ENCODE measurements at regions not wholly inside any gene's neighbourhood (a gene's known extent, or its start where the extent isn't known, plus 50 kb on each side); places are given as distances from the start of the nearest gene placed in this dataset.
"Not testable (repeated sequence)": the region's sequence is repeated elsewhere in the genome, so short reads cannot be mapped to it uniquely, and the experiment has no call there.

DNA sequence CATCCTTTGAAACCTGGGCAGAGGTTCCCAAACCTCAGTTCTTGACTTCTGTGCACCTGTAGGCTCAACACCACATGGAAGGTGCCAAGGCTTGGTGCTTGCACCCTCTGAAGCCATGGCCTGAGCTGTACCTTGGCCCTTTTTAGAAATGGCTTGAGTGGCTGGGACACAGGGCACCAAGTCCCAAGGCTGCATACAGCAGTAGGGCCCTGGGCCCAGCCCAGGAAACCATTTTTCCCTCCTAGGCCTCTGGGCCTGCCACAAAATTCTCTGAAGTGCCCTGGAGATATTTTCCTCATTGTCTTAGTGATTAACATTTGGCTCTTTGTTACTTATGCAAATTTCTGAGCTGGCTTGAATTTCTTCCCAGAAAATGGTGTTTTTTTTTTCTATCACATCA, 65.6 kb upstream of the ACTRT2 start:
- H3K4me3 ChIP-seq (ENCODE audit: low read depth, low read length), result no peak overlapping the region
- no peak for DNase-seq (ENCODE audit: low read depth)
- TF ChIP-seq MYC (IDR thresholded peaks at IDR 0.05; ENCODE audit: low read depth, low read length) (no peak), MAX (IDR thresholded peaks at IDR 0.05; ENCODE audit: low read depth, low read length) (no peak), POLR2A (IDR thresholded peaks at IDR 0.05; ENCODE audit: extremely low read depth, insufficient read length) (no peak)
- TF ChIP-seq, protein P1, sequence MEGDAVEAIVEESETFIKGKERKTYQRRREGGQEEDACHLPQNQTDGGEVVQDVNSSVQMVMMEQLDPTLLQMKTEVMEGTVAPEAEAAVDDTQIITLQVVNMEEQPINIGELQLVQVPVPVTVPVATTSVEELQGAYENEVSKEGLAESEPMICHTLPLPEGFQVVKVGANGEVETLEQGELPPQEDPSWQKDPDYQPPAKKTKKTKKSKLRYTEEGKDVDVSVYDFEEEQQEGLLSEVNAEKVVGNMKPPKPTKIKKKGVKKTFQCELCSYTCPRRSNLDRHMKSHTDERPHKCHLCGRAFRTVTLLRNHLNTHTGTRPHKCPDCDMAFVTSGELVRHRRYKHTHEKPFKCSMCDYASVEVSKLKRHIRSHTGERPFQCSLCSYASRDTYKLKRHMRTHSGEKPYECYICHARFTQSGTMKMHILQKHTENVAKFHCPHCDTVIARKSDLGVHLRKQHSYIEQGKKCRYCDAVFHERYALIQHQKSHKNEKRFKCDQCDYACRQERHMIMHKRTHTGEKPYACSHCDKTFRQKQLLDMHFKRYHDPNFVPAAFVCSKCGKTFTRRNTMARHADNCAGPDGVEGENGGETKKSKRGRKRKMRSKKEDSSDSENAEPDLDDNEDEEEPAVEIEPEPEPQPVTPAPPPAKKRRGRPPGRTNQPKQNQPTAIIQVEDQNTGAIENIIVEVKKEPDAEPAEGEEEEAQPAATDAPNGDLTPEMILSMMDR (IDR thresholded peaks at IDR 0.05; ENCODE audit: low read depth, low read length), result no peak

DNA sequence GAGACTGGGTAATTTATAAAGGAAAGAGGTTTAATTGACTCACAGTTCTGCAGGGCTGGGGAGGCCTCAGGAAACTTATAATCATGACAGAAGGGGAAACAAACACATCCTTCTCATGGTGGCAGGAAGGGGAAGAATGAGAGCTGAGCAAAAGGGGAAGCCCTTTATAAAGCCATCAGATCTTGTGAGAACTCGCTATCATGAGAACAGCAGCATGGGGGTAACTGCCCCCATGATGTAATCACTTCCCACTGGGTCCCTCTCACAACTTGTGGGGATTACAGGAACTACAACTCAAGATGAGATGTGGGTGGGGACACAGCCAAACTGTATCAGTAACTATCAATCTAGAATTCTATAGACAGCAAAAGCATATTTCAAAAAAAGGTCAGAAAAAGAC, 64.7 kb upstream of the ACTRT2 start:
- TF ChIP-seq MAX (IDR thresholded peaks at IDR 0.05; ENCODE audit: low read depth, low read length) (no peak), POLR2A (IDR thresholded peaks at IDR 0.05; ENCODE audit: extremely low read depth, insufficient read length) (no peak), MYC (IDR thresholded peaks at IDR 0.05; ENCODE audit: low read depth, low read length) (no peak)
- TF ChIP-seq, protein P1 (IDR thresholded peaks at IDR 0.05; ENCODE audit: low read depth, low read length), result no peak
- H3K4me3 ChIP-seq (ENCODE audit: low read depth, low read length), result no peak overlapping the region
- DNase-seq (ENCODE audit: low read depth), result no peak

DNA sequence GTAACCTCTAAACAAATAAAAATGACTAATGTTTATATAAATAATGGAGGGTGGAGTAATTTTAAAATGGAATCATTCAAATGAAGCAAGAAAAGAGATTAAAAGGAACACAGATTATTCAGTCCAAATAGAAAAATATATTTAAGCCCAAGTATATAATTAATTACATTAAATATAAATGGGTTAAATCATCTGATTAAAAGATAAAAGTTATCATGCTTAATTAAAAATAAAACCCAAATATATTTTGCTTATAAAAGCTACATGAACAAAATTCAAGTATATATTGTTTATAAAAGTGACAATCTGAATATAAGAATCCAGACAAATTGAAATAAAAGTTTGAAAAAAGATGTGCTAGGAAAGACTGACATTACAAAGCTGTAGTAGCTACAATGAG, 63.9 kb upstream of the ACTRT2 start:
- TF ChIP-seq POLR2A (IDR thresholded peaks at IDR 0.05; ENCODE audit: extremely low read depth, insufficient read length) (no peak), MAX (IDR thresholded peaks at IDR 0.05; ENCODE audit: low read depth, low read length) (no peak), MYC (IDR thresholded peaks at IDR 0.05; ENCODE audit: low read depth, low read length) (no peak)
- TF ChIP-seq, protein P1 (IDR thresholded peaks at IDR 0.05; ENCODE audit: low read depth, low read length), result no peak
- DNase-seq (ENCODE audit: low read depth), result no peak
- no peak overlapping the region for H3K4me3 ChIP-seq (ENCODE audit: low read depth, low read length)

DNA sequence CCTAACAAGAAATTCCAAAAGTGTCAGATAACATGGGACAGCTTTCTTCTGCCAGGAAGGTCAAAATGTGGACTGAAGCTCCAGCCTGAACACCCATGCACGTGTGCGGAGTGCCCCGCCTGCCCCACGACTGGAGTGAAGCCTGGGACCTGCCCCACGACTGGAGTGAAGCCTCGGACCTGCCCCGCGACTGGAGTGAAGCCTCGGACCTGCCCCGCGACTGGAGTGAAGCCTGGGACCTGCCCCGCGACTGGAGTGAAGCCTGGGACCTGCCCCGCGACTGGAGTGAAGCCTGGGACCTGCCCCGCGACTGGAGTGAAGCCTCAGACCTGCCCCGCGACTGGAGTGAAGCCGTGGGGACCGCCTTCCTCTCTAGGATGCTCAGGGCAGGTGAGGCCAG, 61.4 kb upstream of the ACTRT2 start:
- not testable (repeated sequence) for H3K4me3 ChIP-seq (ENCODE audit: low read depth, low read length); DNase-seq (ENCODE audit: low read depth)

DNA sequence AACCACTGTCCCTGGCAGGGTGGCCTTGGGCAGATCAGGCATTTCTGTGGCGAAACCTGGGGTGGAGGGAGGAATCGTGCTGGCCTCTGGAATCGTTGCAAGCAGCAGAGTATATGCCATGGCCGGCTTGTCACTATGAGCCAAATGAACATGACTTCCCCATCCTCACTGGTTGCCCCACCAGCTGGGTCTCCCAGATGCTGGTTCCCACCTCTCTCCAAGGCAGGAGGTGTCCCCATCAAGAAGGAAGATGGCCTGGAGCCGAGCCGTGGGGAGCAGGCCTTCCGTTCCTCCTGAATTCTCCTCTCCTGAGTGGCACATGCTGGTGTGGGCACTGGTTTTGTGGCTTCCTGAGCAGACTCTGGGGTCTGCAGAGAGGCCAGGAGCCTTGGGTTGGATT, 60.2 kb upstream of the ACTRT2 start:
- H3K4me3 ChIP-seq (ENCODE audit: low read depth, low read length), result no peak overlapping the region
- no peak for TF ChIP-seq POLR2A (IDR thresholded peaks at IDR 0.05; ENCODE audit: extremely low read depth, insufficient read length)
- TF ChIP-seq MYC (IDR thresholded peaks at IDR 0.05; ENCODE audit: low read depth, low read length), result no peak
- TF ChIP-seq, protein P1 (IDR thresholded peaks at IDR 0.05; ENCODE audit: low read depth, low read length), result no peak
- TF ChIP-seq MAX (IDR thresholded peaks at IDR 0.05; ENCODE audit: low read depth, low read length), result no peak
- DNase-seq (ENCODE audit: low read depth), result no peak

DNA sequence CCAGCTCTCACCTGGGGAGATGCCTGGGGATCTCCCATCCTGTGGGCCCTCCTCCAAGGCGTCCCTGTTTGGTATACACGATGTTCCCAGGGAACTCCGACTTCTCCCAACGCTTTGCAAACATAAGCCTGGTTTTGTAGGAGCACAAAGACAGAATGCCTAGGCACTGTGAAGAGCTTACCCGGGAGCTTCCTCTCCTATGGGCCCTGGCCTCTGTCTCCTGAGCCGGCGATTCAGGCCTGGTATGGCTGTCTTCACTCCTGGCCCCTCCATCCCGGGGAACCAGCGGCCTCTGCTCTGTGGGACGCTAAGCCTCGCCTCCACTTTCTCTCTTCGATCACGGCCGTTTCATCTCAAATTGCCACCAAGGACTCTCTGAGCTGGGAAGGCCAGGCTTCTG, 59.6 kb upstream of the ACTRT2 start:
- no peak overlapping the region for H3K4me3 ChIP-seq (ENCODE audit: low read depth, low read length)
- no peak for DNase-seq (ENCODE audit: low read depth)
- no peak for TF ChIP-seq MYC (IDR thresholded peaks at IDR 0.05; ENCODE audit: low read depth, low read length)
- TF ChIP-seq MAX (IDR thresholded peaks at IDR 0.05; ENCODE audit: low read depth, low read length), result no peak
- no peak for TF ChIP-seq POLR2A (IDR thresholded peaks at IDR 0.05; ENCODE audit: extremely low read depth, insufficient read length)

DNA sequence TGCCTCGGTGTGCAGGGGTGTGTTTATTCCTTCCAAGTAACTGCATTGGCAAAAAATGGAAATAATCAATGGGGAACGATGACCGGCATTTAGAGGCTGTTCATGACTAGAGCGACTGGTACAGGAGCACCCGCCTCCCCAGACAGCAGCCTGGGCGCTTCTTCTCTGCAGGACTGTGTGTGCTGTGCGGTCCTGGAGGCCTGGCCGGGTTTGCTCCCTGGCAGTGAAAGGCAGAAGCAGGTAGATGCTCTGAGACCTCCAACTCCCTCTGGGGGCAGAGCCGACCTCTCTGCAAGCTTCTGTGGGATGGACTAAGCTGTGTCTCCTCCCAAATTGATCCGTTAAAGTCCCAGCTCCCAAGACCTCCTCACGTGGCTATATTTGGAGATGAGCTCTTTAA, 59.2 kb upstream of the ACTRT2 start:
- H3K4me3 ChIP-seq (ENCODE audit: low read depth, low read length), result no peak overlapping the region
- DNase-seq (ENCODE audit: low read depth), result no peak
- TF ChIP-seq MAX (IDR thresholded peaks at IDR 0.05; ENCODE audit: low read depth, low read length) (no peak), MYC (IDR thresholded peaks at IDR 0.05; ENCODE audit: low read depth, low read length) (no peak), POLR2A (IDR thresholded peaks at IDR 0.05; ENCODE audit: extremely low read depth, insufficient read length) (no peak)
- TF ChIP-seq, protein P1 (IDR thresholded peaks at IDR 0.05; ENCODE audit: low read depth, low read length), result no peak
